NCI-H1092 treated with DMSO at 0.1 percent for 48 hours (cell line): ENCODE measurements at regions not wholly inside any gene's neighbourhood (a gene's known extent, or its start where the extent isn't known, plus 50 kb on each side); places are given as distances from the start of the nearest gene placed in this dataset.

Experiments
- DNase-seq: peaks from one replicate; lab custom pipeline; 2025; lab: John Stamatoyannopoulos, UW

DNA sequence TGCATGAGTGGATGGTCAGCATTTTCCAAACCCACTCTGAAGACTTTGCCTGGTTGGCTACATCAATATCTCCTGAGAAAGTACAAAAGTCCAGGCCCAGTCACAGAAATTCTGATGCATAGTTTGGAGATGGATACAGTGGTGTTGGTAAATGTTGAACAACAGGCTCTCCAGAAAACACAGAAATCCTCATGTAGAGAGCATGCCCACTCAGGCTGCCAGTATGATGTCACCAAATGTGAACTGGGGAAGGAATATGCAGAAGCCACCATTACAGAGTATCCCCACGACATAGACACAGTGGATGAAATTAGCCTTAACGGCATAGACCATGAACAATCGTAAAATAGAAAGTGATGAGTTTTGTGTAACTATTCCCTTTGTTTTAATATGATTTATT lies 97.1 kb upstream of the NXT1 start:
- DNase-seq, result no peak

DNA sequence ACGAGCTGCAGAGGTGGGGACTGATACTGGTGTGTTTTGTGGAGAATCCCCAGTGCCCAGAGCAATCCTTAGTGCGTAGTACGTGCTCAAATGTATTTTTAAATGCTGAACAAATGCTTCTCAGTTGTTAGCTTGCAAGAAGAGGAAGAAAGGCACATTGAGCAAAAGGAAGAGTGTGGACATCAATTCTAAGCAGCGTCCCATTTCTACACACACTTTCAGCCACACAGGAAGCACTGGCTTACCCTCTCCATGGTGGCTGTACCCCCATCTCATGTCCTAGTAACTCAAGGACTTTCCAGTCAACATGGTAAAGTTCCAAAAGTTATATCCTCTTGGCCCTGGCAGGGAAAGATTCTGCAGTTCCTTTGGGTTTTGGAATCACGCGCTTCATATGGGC lies 98.8 kb upstream of the NXT1 start:
- no peak for DNase-seq

DNA sequence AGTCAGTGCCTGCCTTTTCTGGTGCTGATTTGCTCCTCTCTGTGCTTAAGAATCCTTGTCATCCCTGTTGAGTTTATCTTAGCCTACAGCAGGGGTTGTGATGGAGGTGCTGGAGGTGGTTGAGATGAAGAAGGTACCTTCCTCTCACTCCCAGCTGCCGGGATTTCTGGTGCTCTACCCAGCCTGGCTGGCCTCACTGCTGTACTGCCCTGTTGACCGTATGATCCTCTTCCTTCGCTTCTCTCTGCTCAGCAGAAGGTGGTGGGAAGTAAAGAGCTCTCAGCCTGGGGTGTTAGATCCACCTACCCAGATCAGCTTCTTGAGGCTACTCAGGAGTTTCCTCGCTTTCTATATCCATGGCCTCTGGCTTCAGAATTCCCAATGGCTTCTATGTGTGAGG lies 101.0 kb upstream of the NXT1 start:
- no peak for DNase-seq

DNA sequence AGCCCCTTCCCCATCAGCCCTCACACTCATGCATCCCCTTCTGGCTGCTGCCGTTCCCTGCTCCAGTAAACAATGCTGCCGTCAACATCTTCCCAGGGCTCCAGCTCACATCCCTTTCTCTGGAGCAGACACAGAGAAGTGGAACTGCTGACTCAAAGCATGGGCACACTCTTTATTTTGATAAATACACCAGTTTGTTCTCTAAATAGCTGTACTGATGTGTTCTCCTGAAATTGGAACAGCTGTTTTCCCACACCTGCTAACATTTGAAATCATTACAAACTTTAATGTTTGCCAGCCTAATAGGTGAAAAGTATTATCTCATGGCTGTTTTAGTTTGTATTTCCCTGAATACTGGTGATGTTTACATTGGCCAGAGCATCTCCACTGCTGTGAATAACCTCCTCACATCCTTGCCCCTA lies 102.1 kb upstream of the NXT1 start:
- no peak for DNase-seq

DNA sequence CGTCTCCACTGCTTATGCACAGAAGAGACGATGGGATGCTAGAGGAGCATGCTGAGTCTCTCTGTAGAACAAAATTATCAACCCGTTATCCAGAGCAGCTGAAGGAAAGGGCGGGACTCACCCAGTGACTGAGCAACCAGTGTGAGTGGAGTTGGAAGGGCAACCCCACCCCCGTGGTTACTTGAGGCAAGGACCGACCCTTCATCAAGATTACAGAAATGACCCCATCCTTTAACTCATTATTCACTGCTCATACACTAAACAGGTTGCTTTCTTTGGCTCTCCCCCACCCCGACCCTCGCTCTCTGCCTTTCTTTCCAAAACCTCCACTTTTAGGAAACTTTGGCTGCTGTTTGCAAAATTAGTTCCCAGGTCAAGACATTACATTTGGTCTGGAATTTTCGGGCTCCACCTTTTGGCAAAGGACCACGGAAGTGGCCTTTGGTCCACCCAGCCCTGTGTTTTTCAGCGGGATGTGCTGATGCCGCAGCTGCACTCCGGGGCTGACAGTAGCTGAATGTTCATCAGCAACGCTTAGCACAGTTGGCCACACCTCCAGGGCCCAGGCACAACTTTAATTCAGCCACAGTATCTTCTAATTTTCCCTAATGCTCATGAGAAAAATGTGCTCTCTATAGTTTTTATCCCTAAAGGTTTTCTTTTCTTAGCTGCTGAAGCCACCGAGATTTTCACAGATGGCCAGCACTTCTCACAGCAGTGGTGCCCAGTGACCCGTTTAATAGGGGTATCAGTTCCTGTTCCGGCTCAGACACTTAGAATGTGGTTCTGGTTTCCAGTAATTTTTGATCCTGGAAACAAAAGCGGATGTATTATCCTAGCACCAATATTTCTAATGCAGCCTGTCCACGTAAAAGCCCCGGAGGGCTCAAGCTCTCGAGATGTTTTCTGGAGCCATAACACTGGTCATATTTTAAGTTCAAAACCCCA lies 103.6 kb upstream of the NXT1 start:
- no peak for DNase-seq

DNA sequence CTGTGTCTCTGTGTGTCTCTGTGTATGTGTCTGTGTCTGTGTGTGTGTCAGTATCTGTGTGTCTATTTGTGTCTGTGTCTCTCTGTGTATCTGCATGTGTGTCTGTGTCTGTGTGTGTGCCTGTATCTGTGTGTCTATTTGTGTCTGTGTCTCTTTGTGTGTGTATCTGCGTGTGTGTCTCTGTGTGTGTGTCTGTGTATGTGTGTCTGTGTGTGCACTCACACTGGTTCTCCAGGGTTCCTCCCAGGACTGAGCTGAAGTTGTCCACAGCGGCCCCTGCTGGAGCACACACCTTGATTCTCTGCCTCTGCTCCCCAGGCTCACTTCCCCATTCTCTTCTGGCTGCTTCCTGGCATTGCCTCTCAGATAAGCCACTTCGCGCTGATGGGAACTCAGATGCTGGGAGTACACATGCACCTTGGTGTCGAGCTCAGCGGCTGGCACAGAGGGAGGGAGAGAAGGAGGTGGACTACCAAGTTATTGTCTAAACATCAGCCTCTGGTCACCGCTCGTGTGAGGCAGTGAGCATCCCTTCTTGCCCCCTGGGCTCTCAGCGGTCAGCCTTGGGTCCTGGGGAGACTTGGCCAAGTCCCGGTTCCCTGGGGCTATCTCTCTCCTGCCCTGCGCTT lies 104.9 kb upstream of the NXT1 start:
- DNase-seq, result no peak

DNA sequence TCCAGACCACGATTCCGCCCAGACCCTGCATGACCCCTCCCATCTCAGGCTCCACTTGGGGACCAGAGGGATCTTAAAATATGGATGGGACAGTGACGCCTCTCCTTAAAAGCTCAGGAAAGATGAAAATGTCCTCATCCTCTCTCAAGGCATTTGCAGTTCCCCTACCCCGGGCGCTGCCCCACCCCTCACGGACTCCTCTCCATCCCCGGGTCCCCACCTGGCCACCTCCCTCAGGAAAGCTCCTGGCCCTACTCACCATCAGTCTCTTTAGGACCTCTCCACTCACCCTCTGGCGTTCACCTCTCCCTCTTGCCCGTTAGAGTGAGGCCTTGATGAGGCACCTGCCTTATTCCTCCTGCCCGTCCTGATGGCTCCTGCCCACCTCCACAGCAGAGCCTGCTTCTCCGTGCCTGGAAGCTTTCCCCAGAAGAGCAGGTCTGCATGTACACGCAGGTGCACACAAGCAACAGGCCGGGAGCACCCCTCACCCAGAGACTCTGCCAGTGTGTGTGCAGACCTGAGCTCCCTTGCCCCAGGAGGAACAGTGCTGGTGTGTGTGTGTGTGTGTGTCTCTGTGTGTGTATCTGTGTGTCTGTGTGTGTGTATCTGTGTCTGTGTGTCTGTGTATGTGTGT lies 105.6 kb upstream of the NXT1 start:
- DNase-seq, result no peak

DNA sequence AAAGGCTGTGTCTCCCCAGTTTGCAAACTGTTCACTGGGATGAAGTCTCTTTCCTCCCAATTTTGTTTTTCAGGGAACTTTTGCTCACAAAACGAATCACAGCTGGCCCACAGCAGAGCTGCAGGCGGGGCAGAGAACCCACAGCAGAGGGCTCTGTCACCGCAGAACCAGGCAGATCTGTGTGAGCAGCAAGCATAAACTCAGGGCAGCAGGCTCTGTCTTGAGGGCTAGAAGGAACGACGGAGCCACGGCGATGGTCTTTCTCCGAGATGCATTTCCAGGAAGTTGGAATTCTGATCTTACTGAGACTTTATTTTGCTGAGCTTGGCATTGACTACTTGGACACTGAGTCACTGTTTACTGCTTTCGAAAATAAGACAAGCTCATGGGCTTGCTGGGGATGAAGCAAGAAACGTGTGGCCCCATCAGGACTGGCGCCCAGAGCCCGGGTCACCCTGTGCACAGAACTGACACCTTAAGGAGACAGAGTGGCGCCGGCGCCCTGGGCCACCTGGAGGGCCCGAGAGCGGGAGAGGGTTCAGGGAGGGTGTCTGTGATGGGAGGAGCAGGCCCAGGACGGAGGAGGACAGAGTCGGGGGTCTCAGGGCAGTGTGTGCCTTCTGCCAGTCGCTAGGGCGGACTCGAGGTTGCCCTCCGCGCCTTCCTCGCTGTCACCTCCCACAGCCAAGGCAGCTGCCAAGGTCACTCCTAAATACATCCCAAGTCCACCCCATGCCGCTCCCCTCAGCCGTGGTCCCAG lies 106.3 kb upstream of the NXT1 start:
- no peak for DNase-seq

DNA sequence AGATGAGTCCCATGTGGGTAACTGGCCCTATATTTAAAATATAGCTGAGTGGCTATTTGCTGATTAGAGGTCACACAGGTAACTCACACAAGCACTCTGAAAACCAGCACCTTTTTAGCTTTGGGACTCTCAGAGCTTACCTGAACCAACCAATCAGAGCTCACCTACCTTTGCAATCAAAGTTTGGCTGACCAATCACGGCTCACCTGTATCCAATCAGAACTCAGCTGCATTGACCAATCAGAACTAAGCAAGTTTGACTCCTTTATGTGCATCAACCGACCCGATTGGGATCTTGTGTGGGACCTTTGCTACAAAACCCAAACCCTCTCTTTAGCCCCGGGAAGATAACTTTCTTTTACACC lies 106.8 kb upstream of the NXT1 start:
- DNase-seq, result no peak

DNA sequence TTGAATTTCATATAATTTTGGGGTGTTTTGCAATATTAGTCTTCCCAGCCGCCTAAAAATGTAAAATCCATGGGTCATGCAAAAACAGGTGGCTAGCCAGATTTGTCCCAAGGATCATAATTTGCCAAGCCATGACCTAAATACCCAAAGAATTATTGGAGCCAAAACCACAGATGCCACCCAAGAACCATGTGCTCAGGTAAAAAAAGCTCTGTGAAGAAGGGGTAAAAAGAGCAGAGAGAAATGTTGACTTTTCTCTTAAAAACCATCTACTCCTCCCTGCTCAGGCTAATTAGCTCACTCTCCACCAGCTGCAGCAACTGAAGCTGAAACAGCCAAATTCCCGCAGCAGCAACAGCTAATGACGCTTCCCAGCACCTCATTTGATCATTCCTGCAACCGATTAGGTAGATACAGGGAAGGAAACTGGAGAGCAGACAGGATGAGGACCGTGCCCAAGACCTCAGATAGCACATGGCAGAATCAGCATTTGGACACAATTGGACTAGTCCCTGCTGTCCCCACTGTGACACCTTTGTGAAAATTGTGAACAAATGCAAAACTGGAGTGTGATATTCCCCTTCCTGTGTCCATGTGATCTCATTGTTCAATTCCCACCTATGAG lies 107.9 kb upstream of the NXT1 start:
- DNase-seq, result peak; percentile 33

DNA sequence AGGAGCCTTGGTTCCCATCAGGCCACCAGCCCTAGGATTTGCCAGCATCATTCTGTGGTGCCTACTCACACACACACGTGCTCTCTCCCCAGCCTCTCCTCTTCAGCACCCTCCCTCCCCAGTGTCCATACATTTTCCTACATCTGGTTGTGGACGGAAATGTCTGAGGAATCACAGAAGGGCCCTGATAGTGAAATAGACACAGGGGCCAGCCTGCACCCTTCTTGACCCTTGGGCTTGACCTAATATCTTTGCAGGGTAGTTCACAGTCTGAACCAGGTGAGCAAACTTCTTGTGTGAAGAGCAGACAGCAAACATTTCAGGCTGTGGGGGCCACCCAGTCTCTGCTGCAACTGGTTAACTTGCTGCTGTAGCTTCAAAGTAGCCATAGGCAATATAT lies 108.5 kb upstream of the NXT1 start:
- no peak for DNase-seq

DNA sequence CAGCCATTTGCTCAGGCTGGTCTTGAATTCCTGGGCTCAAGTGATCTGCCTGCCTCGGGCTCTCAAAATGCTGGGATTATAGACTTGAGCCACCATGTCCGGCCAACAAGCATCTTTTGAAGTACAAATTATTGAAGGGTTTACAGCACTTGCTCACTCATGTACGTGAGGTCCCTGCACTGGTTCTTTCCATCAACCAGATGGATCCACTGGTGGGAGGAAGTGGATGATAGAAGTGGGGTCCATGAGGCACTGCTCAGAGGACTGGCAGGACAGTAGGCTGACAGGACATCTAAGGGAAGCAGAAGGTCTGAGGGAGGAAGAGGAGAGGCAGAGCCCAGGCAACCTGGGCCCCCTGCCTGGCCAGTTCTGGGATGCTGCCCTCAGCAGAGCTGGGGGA lies 109.2 kb upstream of the NXT1 start:
- no peak for DNase-seq

DNA sequence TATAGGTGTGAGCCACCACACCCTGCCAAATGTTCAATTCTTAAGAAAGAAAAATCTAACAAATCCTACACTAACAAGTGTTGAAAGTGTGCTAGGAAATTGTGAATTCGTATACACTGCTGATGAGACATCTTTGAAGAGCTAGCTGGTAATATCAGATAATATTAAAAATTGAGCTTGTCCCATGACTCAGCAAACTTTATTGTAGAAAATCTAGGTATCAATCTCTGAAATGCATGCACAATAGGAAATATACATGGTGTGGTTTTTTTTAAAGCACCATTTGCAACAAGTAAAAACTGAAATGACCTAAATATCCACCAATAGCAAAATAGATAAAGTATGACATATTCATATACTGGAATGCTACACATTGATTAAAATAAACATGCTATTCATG lies 110.1 kb upstream of the NXT1 start:
- DNase-seq, result no peak

DNA sequence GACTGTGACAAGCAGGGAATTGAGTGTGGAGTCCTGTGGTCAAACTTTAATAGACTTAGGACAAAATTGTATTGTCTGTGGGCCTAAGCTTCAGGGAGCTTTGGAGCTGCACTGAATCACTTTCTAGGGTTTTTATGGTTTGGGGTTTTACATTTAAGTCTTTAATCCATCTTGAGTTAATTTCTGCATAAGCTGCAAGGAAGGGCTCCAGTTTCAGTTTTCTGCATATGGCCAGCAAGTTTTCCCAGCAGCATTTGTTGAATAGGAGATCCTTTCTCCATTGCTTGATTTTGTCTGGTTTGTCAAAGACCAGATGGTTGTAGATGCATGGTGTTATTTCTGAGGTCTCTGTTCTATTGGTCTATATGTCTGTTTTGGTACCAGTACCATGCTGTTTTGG lies 113.4 kb upstream of the NXT1 start:
- no peak for DNase-seq

DNA sequence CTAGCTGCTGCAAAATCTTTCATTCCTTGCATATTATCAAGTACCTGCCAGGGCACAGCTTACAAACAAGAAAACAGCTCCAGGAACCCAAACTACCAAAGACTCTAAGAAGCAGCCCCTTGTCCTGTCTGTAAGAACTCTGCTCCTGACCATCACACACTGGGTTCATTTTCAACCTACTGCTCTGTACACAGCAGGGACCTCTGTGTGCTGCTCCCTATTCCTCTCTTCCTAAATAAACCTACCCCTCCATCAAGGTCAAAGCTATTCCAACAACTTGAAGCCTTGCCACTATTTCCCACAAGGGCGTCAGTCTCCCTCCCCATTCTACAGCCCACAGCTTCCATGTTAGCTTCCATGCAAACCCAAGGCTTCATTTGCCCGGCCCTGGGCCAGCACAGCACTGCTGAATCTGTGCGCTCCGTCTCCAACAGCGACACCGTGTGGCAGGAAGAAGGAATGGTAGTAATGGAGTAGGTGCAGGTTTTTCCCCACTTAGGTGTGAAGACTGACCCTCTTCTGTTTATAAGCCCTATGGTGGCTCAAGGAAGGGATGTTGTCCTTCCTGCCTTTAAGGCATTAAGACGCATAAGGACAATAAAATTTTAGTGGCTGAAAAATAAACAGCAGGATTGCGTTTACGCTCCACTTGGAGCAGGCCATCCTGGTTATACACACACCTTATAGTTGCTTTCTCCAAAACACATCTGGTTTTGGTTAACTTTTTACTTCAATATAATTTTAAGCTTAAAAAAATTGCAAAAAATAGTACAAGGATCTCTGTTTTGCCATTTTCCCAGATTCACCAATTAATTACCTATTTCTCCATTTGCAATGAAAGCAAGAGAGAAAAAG lies 115.2 kb upstream of the NXT1 start:
- DNase-seq, result peak; percentile 68

DNA sequence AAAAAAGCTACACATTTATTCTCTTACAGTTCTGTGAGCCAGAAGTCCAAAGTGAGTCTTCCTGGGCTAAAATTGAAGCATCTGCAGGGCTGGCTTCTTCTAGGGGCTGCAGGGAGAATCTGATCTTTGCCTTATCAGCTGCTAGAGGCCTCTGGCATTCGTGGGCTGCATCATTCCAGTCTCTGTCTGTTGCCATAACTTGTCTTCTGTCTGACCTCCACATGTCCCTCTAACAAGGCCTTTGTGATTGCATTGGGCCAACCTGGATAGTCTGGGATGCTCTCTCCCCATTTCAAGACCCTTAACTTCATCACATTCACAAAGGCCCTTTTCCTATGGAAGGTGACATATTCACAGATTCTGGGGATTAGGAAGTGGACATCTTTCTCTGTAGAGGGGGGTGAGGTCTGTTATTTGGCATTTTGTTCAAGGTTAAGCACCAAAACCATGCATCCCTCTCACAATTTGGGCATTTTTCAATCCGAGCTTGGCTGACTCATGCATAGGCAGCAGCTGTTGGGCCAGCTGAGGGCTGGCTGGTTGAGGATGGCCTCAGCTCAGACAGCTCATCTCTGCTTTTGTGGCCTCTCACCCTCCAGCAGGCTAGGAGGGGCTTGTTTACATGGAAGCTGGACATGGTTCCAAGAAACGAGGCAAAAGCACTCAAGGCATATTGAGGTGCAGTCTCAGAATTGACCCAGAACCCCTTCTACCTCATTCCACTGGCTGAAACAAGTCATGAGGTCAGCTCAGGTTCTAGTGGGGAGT lies 116.1 kb upstream of the NXT1 start:
- DNase-seq, result no peak

DNA sequence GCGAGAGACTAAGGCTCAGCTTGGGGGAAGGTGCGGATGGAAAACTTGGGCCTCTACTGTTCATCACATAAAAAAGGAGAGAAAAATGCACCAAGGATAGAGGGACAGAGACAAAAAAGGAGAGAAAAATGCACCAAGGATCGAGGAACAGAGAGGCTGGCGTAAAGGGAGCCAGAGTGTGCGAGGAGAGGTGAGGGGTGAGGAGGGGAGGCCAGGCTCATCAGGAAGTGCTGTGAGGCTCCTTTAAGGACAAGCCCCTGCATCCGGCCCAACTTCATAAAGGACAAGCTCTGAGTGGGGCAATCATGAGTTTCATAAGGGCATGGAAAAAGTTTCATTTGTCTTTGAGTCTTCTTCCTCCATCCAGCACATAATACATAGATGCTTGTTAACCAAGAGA lies 117.2 kb upstream of the NXT1 start:
- no peak for DNase-seq

DNA sequence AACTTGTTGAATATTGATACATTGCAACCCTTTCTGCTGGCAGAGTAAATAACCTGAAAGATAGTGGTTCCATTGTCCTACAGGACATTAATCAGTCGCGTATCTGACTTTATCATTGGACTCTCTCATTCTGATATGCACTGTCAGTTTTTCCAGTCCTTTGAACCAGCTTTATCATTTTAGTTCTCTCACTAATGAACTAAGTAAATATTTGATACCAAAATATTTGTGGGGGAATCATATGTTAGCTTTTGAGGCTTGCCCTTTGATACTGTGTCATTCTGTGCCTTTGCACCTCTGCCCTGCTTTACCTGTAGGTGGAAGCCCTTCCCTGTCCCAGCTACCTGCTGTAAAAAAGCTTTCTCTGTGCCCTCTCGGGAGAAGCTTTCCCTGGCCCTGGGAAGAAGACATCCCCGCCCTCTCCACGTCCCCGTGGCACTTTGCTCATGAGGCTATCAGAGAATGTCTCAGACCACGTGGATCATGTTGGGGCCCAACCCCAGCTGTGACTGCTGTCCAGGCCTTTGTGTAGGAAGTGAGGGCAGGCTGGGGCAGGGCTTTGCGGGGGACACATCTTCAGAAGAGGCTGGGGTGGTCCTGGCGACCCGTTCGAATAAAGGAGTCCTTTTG lies 117.8 kb upstream of the NXT1 start:
- DNase-seq, result no peak

DNA sequence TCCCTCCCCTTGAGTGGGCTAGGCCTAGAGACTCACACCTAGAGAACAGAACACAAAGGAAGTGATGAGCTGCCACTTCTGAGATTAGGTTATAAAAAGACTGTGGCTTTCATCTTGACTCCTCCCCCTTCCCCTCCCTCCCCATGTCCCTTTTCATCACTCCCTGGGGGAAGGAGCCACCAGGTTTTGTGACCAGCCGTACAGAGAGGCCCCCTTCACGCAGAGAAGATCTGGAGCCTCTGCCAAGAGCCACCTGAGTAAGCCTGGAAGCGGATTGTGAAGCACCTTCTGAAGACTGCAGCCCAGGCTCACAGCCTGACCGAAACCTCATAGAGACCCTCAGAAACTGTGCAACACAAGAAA lies 118.4 kb upstream of the NXT1 start:
- DNase-seq, result no peak
